ENCODE measurements at regions not wholly inside any gene's neighbourhood (a gene's known extent, or its start where the extent isn't known, plus 50 kb on each side); places are given as distances from the start of the nearest gene placed in this dataset.

DNA sequence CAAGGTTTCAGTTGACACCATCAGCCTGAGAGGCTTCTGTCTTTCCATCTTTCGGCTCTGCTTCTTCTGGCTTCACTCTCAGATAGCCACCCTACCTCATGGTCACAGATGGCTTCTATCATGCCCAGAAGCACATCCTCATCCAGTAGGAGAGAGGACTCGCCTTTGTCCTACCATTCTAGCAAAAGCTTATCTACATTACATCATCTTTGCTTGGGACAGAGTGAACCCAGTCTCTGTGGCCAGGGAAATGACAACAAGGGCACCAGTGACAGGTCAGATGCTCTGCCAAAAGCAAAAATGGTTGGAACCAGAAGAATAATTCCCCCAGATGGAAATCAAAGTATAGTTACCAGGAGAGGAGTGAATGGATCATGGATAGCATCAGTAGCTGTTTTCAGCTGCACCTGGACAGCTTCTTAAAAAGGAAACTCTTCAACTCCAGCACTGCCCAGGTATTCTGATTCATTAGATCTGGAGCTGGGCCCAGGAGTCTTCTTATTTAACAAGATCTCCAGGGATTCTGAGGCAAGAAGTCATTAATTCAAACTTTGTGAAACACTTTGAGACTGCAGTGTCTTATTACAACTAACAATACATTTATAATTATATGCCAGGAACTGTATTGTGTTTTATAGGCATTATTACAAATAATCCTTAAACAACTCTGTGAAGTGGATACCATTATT, 257.7 kb upstream of the UBE2E3 start:
- no peak for TF ChIP-seq POLR2A (IDR thresholded peaks at IDR 0.05)
- TF ChIP-seq, protein P1, sequence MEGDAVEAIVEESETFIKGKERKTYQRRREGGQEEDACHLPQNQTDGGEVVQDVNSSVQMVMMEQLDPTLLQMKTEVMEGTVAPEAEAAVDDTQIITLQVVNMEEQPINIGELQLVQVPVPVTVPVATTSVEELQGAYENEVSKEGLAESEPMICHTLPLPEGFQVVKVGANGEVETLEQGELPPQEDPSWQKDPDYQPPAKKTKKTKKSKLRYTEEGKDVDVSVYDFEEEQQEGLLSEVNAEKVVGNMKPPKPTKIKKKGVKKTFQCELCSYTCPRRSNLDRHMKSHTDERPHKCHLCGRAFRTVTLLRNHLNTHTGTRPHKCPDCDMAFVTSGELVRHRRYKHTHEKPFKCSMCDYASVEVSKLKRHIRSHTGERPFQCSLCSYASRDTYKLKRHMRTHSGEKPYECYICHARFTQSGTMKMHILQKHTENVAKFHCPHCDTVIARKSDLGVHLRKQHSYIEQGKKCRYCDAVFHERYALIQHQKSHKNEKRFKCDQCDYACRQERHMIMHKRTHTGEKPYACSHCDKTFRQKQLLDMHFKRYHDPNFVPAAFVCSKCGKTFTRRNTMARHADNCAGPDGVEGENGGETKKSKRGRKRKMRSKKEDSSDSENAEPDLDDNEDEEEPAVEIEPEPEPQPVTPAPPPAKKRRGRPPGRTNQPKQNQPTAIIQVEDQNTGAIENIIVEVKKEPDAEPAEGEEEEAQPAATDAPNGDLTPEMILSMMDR (IDR thresholded peaks at IDR 0.05), result no peak
